ENCODE measurements at regions not wholly inside any gene's neighbourhood (a gene's known extent, or its start where the extent isn't known, plus 50 kb on each side); places are given as distances from the start of the nearest gene placed in this dataset.

- Mint-ChIP-seq H3K36me3 (ENCODE audit: low read depth) (no peaks in the 10 kb centered on the region), H3K9me3 (no peaks in the 10 kb centered on the region), H3K4me3 (no peak overlapping the region), H3K27me3 (peaks cover 4% of the 10 kb centered on the region), H3K4me1 (peaks cover 50% of the 10 kb centered on the region), H3K27ac (no peak overlapping the region)
- CTCF ChIA-PET = interaction anchor here (0.9 to 3.0 kb wide), 6 partner anchors 10 to 47 kb away, joined by 3 to 15 read pairs (median 4); no protein-coding TSS in a partner anchor
- POLR2A ChIA-PET = interaction anchor here (0.6 kb wide), 1 partner anchor 27 kb away, joined by 4 read pairs; no protein-coding TSS in a partner anchor
- no peak for DNase-seq
Observed at GRCh38 chr9:89738137-89738932, 133.5 kb downstream of the GADD45G start.

DNA sequence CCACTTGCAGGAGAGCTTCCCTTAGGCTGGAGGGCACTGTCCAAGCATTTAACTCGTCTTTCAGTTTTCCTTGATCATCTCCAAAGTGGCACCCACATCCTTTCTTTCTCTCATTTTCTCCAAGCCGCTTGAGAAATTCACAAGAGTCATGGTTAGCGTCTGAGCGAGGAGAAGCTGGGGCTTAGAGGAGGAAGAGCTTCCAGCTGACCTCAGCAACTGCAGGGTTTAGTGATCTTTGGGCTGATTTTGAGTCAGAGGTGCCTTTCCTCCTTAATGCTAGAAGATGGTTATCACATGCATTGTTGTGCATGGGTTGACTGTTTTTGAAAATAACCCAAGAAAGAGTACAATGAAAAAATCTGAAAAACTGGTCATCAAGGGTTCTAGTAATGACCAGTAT is 134.7 kb downstream of the GADD45G start:
- peak; percentile 26 for DNase-seq
- CTCF ChIA-PET = interaction anchor here (0.8 to 3.0 kb wide), 5 partner anchors 9 to 48 kb away, joined by 3 to 15 read pairs (median 4); no protein-coding TSS in a partner anchor
- Mint-ChIP-seq H3K27ac (no peak overlapping the region), H3K36me3 (ENCODE audit: low read depth) (peaks cover 1% of the 10 kb centered on the region), H3K27me3 (no peaks in the 10 kb centered on the region), H3K4me3 (peak overlapping the region; percentile 3), H3K9me3 (no peaks in the 10 kb centered on the region), H3K4me1 (peaks cover 62% of the 10 kb centered on the region)
- POLR2A ChIA-PET = no interaction called here

- Mint-ChIP-seq H3K27me3 (no peaks in the 10 kb centered on the region), H3K9me3 (no peaks in the 10 kb centered on the region), H3K4me1 (peaks cover 66% of the 10 kb centered on the region), H3K36me3 (ENCODE audit: low read depth) (peaks cover 5% of the 10 kb centered on the region), H3K27ac (peak overlapping the region; percentile 63), H3K4me3 (no peak overlapping the region)
- CTCF ChIA-PET = interaction anchor here (1.1 to 3.0 kb wide), 4 partner anchors 11 to 49 kb away, joined by 3 to 15 read pairs (median 4); no protein-coding TSS in a partner anchor
- DNase-seq = no peak
- POLR2A ChIA-PET = no interaction called here
Observed at GRCh38 chr9:89739916-89740315, 135.1 kb downstream of the GADD45G start.

GRCh38 chr9:89740722-89741121 is 135.9 kb downstream of the GADD45G start:
- Mint-ChIP-seq H3K27ac (peak overlapping the region; percentile 63), H3K4me3 (peak overlapping the region; percentile 9), H3K27me3 (no peaks in the 10 kb centered on the region), H3K4me1 (peaks cover 72% of the 10 kb centered on the region), H3K9me3 (no peaks in the 10 kb centered on the region), H3K36me3 (ENCODE audit: low read depth) (peaks cover 10% of the 10 kb centered on the region)
- DNase-seq = peak; percentile 45
- ChIA-PET CTCF (interaction anchor here (3.0 kb wide), 1 partner anchor 12 kb away, joined by 15 read pairs; no protein-coding TSS in a partner anchor), POLR2A (no interaction called here)

DNA sequence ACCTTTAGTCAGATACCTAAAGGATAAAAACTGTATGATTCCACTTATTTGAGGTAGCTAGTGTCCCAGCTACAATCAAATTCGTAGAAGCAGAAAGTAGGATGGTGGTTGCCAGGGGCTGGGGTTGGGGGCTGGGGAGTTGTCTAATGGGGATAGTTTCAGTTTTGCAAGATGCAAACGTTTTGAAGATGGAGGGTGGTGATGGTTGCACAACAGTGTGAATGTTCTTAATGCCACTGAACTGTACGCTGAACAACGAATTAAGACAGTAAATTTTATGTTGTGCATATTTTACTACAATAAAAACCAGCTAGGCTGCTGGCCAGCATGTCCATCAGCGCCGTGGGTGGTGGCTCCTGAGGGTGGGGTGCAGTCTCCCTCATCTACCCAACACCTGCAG is 137.8 kb downstream of the GADD45G start:
- CTCF ChIA-PET = interaction anchor here (1.2 to 1.6 kb wide), 2 partner anchors 13 to 140 kb away, joined by 3 to 4 read pairs; no protein-coding TSS in a partner anchor
- Mint-ChIP-seq H3K4me3 (peak overlapping the region; percentile 53), H3K36me3 (ENCODE audit: low read depth) (peaks cover 12% of the 10 kb centered on the region)

DNA sequence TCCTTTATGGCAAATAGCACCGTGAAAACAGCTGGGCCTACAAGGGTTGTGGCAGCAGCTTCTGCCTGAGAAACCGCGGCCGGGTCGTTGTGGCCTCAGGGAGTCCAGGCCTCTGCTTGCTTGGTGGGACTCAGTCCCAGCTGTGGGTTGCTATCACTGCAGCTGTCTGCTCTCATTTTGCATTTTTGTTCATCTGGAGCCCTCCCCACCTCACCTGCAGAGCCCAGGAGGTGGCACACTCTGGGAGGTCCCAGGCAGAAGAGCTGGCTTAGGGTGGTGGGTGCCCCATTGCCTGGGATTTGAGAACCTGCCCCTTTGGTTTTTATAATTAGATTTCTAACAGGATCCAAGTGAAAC is 138.4 kb downstream of the GADD45G start:
- peak; percentile 62 for DNase-seq
- ChIA-PET POLR2A (interaction anchor here (0.7 to 1.7 kb wide), 3 partner anchors 14 to 139 kb away, joined by 3 to 16 read pairs (median 3); partner anchors contain the start of gene GADD45G), CTCF (interaction anchor here (0.9 to 1.6 kb wide), 5 partner anchors 12 to 140 kb away, joined by 3 to 5 read pairs (median 4); no protein-coding TSS in a partner anchor)
- Mint-ChIP-seq H3K4me3 (peak overlapping the region; percentile 53), H3K36me3 (ENCODE audit: low read depth) (peaks cover 12% of the 10 kb centered on the region), H3K4me1 (peaks cover 85% of the 10 kb centered on the region), H3K9me3 (no peaks in the 10 kb centered on the region), H3K27me3 (no peaks in the 10 kb centered on the region), H3K27ac (peak overlapping the region; percentile 92)

More for the DNA sequence above, 137.8 kb downstream of the GADD45G start:
- Mint-ChIP-seq H3K27ac (peak overlapping the region; percentile 92), H3K4me1 (peaks cover 81% of the 10 kb centered on the region), H3K9me3 (no peaks in the 10 kb centered on the region), H3K27me3 (no peaks in the 10 kb centered on the region)
- peak; percentile 48 for DNase-seq
- POLR2A ChIA-PET = interaction anchor here (1.7 kb wide), 1 partner anchor 138 kb away, joined by 16 read pairs; the partner anchor contains the start of gene GADD45G

DNA sequence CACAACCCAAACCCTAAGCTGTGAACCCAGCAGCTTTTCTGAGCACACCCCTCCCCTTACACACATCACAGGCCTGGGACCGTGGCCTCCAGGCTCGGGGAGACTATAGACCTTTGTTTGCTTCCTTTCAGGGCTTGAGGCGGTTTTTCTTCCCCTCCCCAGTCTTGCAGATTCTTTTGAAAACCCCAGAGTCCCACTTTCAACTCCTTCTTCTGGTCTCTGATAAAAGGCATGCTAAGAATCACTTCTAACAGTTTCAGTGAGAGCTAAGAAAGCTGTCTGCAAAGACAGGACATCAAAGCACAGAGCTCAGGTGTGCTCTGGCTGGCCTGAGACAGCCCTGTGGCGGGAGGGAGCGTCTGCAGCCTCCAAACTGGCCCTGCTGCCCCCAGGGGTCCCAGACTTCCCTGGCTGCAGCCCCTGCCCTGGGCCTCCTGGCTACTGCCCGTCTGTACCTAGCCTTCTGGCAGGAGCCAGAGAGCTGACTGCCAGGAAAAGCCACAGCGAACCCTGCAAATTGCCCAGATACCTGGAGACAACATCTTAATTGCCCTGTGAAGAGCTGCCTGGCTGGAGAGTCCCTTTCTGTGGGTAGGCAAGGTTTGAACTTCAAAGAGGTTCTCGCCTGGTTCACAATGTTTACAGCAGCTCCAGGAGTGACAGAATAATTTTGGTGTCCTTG is 138.9 kb downstream of the GADD45G start:
- peak overlapping the region; percentile 92 for H3K27ac Mint-ChIP-seq
- POLR2A ChIA-PET = interaction anchor here (0.7 to 1.7 kb wide), 4 partner anchors 13 to 139 kb away, joined by 3 to 16 read pairs (median 3); partner anchors contain the start of gene GADD45G
- DNase-seq = peak; percentile 89
- CTCF ChIA-PET = interaction anchor here (0.9 to 1.6 kb wide), 6 partner anchors 12 to 141 kb away, joined by 3 to 5 read pairs (median 4); no protein-coding TSS in a partner anchor
- peak overlapping the region; percentile 53 for H3K4me3 Mint-ChIP-seq
- H3K9me3 Mint-ChIP-seq = no peaks in the 10 kb centered on the region
- H3K4me1 Mint-ChIP-seq = peaks cover 86% of the 10 kb centered on the region
- no peaks in the 10 kb centered on the region for H3K27me3 Mint-ChIP-seq
- H3K36me3 Mint-ChIP-seq (ENCODE audit: low read depth) = peaks cover 12% of the 10 kb centered on the region

DNA sequence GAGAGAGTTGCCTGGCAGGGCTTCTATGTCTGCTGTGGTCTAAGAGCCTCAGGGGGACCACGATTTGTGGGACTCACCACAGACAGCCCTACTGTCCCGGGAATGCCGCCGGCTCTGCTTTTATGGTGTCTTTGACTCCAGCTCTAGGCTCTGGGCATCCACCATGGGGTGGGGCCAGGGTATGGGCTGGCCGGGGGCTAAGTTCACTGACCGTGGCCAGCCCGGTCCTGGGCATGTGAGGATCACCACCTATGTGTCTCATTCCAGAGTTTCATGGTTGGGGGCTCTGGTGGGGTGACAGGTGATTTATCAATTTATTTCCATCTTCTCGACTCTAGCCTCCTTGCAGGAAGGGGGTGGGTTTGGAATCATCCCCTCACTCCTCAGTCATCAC is 139.4 kb downstream of the GADD45G start:
- peaks cover 1% of the 10 kb centered on the region for H3K27me3 Mint-ChIP-seq
- peak overlapping the region; percentile 53 for H3K4me3 Mint-ChIP-seq
- H3K9me3 Mint-ChIP-seq = no peaks in the 10 kb centered on the region
- H3K4me1 Mint-ChIP-seq = peaks cover 86% of the 10 kb centered on the region
- H3K27ac Mint-ChIP-seq = peak overlapping the region; percentile 92
- CTCF ChIA-PET = interaction anchor here (0.9 to 1.6 kb wide), 5 partner anchors 11 to 141 kb away, joined by 3 to 5 read pairs (median 4); no protein-coding TSS in a partner anchor
- POLR2A ChIA-PET = interaction anchor here (0.7 to 1.7 kb wide), 3 partner anchors 13 to 140 kb away, joined by 3 to 16 read pairs (median 3); partner anchors contain the start of gene GADD45G
- H3K36me3 Mint-ChIP-seq (ENCODE audit: low read depth) = peaks cover 13% of the 10 kb centered on the region
- DNase-seq = no peak

GRCh38 chr9:89744730-89745129 is 139.9 kb downstream of the GADD45G start:
- CTCF ChIA-PET = interaction anchor here (1.1 to 1.5 kb wide), 2 partner anchors 12 to 142 kb away, joined by 3 read pairs; no protein-coding TSS in a partner anchor
- peak overlapping the region; percentile 92 for H3K27ac Mint-ChIP-seq

DNA sequence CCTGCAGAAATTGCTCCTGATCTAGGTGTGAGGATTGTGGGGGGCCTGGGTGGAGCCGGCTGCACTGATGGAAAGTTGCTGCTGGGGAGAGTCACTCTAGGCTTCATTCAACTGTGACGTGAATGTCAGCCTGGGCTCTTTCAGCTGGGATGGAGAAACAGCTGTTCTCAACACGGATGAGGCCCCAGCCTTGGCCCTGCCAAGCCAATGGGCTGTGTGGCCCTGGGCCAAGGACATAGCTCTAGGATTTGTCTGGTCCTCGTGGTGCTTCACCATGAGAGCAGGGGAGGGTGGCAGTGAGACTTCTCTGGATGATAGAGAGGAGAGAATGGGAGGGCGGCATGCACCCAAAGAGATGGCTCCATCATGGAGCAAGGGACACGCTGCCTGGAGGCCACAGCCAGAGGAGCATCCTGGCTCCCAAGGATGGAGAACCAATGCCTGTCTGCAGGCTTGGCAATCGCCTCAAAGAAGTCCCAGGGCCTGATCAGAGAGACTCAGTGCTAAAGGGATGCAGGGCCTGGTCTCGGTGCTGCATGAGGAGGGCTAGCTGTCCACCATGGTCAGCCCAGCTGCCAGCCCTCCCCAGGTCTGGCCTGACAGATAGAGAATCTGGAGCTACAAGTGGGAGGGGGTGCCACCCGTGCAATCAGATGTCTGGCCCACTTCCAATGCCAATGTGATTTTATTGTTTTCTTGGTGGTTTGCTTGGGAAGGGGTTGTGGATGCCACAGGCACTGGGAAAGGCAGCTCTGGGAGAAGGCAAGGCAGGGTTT is 141.0 kb downstream of the GADD45G start:
- ChIA-PET POLR2A (no interaction called here), CTCF (interaction anchor here (1.3 to 1.5 kb wide), 3 partner anchors 8 to 152 kb away, joined by 3 to 4 read pairs (median 3); no protein-coding TSS in a partner anchor)
- Mint-ChIP-seq H3K4me1 (peaks cover 80% of the 10 kb centered on the region), H3K9me3 (no peaks in the 10 kb centered on the region), H3K36me3 (ENCODE audit: low read depth) (peaks cover 17% of the 10 kb centered on the region), H3K27me3 (peaks cover 4% of the 10 kb centered on the region), H3K27ac (peak overlapping the region; percentile 20), H3K4me3 (no peak overlapping the region)
- no peak for DNase-seq

More at GRCh38 chr9:89744730-89745129, 139.9 kb downstream of the GADD45G start:
- POLR2A ChIA-PET = no interaction called here
- peaks cover 2% of the 10 kb centered on the region for H3K27me3 Mint-ChIP-seq
- H3K9me3 Mint-ChIP-seq = no peaks in the 10 kb centered on the region
- H3K4me1 Mint-ChIP-seq = peaks cover 86% of the 10 kb centered on the region
- peak overlapping the region; percentile 31 for H3K4me3 Mint-ChIP-seq
- peaks cover 17% of the 10 kb centered on the region for H3K36me3 Mint-ChIP-seq (ENCODE audit: low read depth)
- no peak for DNase-seq

DNA sequence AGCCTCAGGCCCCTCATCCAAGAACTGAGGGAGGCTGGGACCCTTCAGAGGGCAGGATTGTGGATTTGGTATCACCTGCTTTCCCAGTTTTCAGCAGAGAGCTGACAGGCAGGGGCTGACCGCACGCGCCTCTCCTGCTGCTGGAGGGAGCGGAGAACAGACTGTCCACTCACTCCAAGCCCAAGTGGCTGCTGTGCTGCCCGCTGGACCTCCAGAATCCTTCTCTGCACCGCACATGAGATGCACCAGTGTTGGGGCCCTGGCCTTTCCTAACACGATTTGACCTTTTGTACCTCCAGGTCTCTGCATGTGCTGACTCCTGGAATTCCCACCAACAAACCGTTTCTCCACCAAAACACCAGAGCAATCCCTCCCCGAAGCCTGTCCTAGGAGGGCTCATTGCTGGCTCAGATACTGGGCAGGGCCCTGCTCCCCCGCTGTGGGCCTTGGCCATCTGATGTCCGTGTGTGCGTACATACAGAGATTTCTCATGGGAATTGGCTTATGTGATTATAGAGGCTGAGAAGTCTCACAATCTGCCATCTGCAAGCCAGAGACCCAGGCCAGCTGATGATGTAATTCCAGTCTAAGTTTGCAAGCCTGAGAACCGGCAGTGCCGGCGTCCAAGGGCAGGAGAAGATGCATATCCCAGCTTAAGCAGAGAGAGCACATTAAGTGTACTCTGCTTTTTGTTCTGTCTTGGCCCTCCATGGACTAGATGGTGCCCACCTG is 141.7 kb downstream of the GADD45G start:
- Mint-ChIP-seq H3K9me3 (no peaks in the 10 kb centered on the region), H3K4me1 (peaks cover 74% of the 10 kb centered on the region), H3K27ac (no peak overlapping the region), H3K36me3 (ENCODE audit: low read depth) (peaks cover 17% of the 10 kb centered on the region), H3K4me3 (no peak overlapping the region), H3K27me3 (peaks cover 5% of the 10 kb centered on the region)
- ChIA-PET CTCF (interaction anchor here (1.3 to 1.5 kb wide), 4 partner anchors 8 to 153 kb away, joined by 3 to 4 read pairs (median 4); no protein-coding TSS in a partner anchor), POLR2A (no interaction called here)
- no peak for DNase-seq

Measured in activated CD4-positive, alpha-beta T cell treated with anti-CD3 and anti-CD28 coated beads, Interleukin-2, amount 10 ng/mL, durations not matched to agents 7 days and 5 days (primary cell).